Hepatocyte (in vitro differentiated cells): ENCODE measurements at regions not wholly inside any gene's neighbourhood (a gene's known extent, or its start where the extent isn't known, plus 50 kb on each side); places are given as distances from the start of the nearest gene placed in this dataset.
A peak's percentile ranks its signal among the peaks of the same experiment; 100 is the strongest.

ENCODE experiments used
- DNase-seq: peaks from one replicate; pipeline ENCODE4 v3.0.0-alpha.2; 2016; ENCODE audit warnings: low spot score
- H2AFZ ChIP-seq: fragments of 200-600 bp; sonication (generic); 2 replicates; pipeline ENCODE4 v1.6.0; 2016; ENCODE audit warnings: antibody characterized with exemption, mild to moderate bottlenecking
- H3K27ac ChIP-seq: fragments of 200-600 bp; sonication (generic); 2 replicates; pipeline ENCODE4 v1.5.1; 2016; ENCODE audit warnings: mild to moderate bottlenecking
- H3K27me3 ChIP-seq: fragments of 200-600 bp; sonication (generic); 2 replicates; pipeline ENCODE4 v1.6.1; 2016
- H3K36me3 ChIP-seq: fragments of 200-600 bp; sonication (generic); replicated peaks from 2 replicates; pipeline ENCODE4 v1.5.1; 2016; ENCODE audit warnings: low read depth; ENCODE audit not compliant: insufficient read depth
- H3K4me1 ChIP-seq: fragments of 200-600 bp; sonication (generic); 2 replicates; pipeline ENCODE4 v1.5.1; 2016; ENCODE audit warnings: mild to moderate bottlenecking, moderate library complexity; ENCODE audit not compliant: insufficient read depth
- H3K4me2 ChIP-seq: fragments of 200-600 bp; sonication (generic); 2 replicates; pipeline ENCODE4 v1.6.0; 2016
- H3K4me3 ChIP-seq: fragments of 200-600 bp; sonication (generic); 2 replicates; pipeline ENCODE4 v1.5.1; 2016; ENCODE audit warnings: mild to moderate bottlenecking
- H3K79me2 ChIP-seq: fragments of 200-600 bp; sonication (generic); 2 replicates; pipeline ENCODE4 v1.6.0; 2017; ENCODE audit warnings: mild to moderate bottlenecking
- H3K9me2 ChIP-seq: fragments of 200-600 bp; sonication (generic); replicated peaks from 2 replicates; pipeline ENCODE4 v1.6.0; 2017; ENCODE audit warnings: mild to moderate bottlenecking; ENCODE audit not compliant: insufficient read depth
- H3K9me3 ChIP-seq: fragments of 200-600 bp; sonication (generic); 2 replicates; pipeline ENCODE4 v1.5.1; 2016; ENCODE audit warnings: low read depth, mild to moderate bottlenecking
- H4K20me1 ChIP-seq: fragments of 200-600 bp; sonication (generic); 2 replicates; pipeline ENCODE4 v1.6.0; 2016; ENCODE audit warnings: mild to moderate bottlenecking; ENCODE audit not compliant: insufficient read depth, poor library complexity, severe bottlenecking
- EZH2 ChIP-seq: fragments of 200-600 bp; sonication (generic); IDR thresholded peaks from 2 replicates; pipeline ENCODE4 v1.6.1; 2016; ENCODE audit warnings: antibody characterized with exemption, mild to moderate bottlenecking, borderline replicate concordance
- EZH2phosphoT487 ChIP-seq: fragments of 200-600 bp; sonication (generic); IDR thresholded peaks from one replicate; pipeline ENCODE4 v1.6.1; 2018; ENCODE audit warnings: antibody characterized with exemption, mild to moderate bottlenecking, low read depth, moderate library complexity; ENCODE audit not compliant: unreplicated experiment, severe bottlenecking
- WGBS: methylation state at CpG from one replicate; pipeline ENCODE4 v1.1.6; 2016; ENCODE audit warnings: low lambda C conversion rate; ENCODE audit errors: missing lambda C conversion rate; 5-methylcytosine and 5-hydroxymethylcytosine counted together
- TF ChIP-seq, protein P1 (sequence below): fragments of 200-600 bp; sonication (generic); IDR thresholded peaks from 2 replicates; pipeline ENCODE4 v1.5.1; 2016; ENCODE audit warnings: antibody characterized with exemption, mild to moderate bottlenecking; ENCODE audit not compliant: poor library complexity

DNA sequence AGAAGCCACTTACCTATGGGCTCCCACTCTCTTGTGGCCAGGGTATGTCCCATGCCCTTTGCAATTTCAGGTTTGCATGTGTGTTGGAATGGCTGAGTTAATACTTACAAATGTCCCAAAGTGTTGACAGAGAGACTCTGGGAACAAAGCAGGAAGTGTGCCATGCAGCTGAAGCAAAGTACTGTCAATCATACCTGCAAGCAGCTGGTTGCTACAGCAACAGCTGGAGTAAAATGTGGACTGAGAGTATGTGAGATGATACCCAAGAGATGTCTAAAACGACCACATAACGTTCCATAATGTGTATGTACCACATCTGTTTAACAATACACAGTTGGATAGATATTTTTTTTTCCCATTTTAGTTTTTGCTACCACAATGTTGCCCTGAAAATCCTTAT lies 82.8 kb upstream of the CAMK2D start:
- Histone ChIP-seq H3K36me3 (no peaks in the 10 kb centered on the region), H3K27ac (no peak overlapping the region), H3K27me3 (no peaks in the 10 kb centered on the region), H4K20me1 (no peaks in the 10 kb centered on the region), H3K9me3 (no peaks in the 10 kb centered on the region), H3K4me3 (no peak overlapping the region), H3K4me2 (no peak overlapping the region), H3K79me2 (no peaks in the 10 kb centered on the region), H3K4me1 (no peaks in the 10 kb centered on the region), H3K9me2 (no peaks in the 10 kb centered on the region), H2AFZ (no peak overlapping the region)
- DNase-seq = no peak
- WGBS = 64% methylated on average over 2 of the region's 2 CpGs
- TF ChIP-seq EZH2 (no peak), EZH2phosphoT487 (no peak)
- TF ChIP-seq, protein P1, sequence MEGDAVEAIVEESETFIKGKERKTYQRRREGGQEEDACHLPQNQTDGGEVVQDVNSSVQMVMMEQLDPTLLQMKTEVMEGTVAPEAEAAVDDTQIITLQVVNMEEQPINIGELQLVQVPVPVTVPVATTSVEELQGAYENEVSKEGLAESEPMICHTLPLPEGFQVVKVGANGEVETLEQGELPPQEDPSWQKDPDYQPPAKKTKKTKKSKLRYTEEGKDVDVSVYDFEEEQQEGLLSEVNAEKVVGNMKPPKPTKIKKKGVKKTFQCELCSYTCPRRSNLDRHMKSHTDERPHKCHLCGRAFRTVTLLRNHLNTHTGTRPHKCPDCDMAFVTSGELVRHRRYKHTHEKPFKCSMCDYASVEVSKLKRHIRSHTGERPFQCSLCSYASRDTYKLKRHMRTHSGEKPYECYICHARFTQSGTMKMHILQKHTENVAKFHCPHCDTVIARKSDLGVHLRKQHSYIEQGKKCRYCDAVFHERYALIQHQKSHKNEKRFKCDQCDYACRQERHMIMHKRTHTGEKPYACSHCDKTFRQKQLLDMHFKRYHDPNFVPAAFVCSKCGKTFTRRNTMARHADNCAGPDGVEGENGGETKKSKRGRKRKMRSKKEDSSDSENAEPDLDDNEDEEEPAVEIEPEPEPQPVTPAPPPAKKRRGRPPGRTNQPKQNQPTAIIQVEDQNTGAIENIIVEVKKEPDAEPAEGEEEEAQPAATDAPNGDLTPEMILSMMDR = no peak

DNA sequence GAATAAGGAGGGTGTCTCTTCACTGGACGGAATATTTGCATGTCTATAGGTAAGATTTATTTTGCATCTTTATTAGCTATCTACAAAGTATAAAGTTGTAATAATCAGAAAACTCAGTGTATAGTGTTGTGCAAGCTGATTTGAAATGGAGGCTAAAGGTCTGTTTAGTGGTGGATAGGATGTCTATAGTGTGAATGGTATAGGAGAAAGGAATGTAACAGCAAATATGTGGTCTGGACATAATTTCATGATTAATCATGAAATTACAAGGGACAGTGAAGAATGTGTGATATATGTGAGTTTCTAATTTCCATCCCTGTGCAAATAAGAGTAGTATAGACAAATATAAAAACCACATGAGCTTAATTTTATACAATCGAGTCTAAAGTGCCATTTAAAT lies 79.3 kb upstream of the CAMK2D start:
- H3K9me3 ChIP-seq = no peaks in the 10 kb centered on the region
- no peaks in the 10 kb centered on the region for H3K9me2 ChIP-seq
- no peaks in the 10 kb centered on the region for H4K20me1 ChIP-seq
- DNase-seq = no peak
- no peak overlapping the region for H3K27ac ChIP-seq
- H2AFZ ChIP-seq = no peak overlapping the region
- H3K4me2 ChIP-seq = no peak overlapping the region
- no peaks in the 10 kb centered on the region for H3K36me3 ChIP-seq
- H3K4me1 ChIP-seq = no peaks in the 10 kb centered on the region
- TF ChIP-seq, protein P1 = no peak
- TF ChIP-seq EZH2phosphoT487 (no peak), EZH2 (no peak)
- no peaks in the 10 kb centered on the region for H3K79me2 ChIP-seq
- 88% methylated on average over 2 of the region's 2 CpGs for WGBS
- no peaks in the 10 kb centered on the region for H3K27me3 ChIP-seq
- H3K4me3 ChIP-seq = no peak overlapping the region

DNA sequence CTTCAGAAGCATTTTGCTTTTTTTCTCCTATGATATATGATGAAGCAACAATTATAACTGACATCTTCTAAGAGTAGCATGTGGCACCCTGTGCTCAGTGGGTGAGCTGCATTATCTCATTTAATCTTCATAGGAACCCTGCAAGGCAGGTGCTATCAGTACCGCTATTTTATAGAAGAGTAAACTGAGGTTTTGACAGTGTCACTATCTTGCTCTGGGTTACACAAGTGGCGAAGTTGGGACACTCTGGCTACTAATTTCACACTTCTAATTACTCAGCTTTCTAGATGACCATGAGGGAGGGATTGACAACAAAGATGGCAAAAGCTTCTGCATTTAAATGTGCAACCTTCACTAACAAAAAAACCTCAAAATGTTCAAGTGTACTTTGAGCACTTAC lies 76.9 kb upstream of the CAMK2D start:
- H4K20me1 ChIP-seq = no peaks in the 10 kb centered on the region
- H3K27ac ChIP-seq = no peak overlapping the region
- H3K4me1 ChIP-seq = no peaks in the 10 kb centered on the region
- no peak for DNase-seq
- TF ChIP-seq EZH2 = no peak
- no peak for TF ChIP-seq EZH2phosphoT487
- TF ChIP-seq, protein P1 = no peak
- 89% methylated on average over 2 of the region's 2 CpGs for WGBS
- H3K4me2 ChIP-seq = no peak overlapping the region
- no peaks in the 10 kb centered on the region for H3K79me2 ChIP-seq
- H3K36me3 ChIP-seq = no peaks in the 10 kb centered on the region
- H2AFZ ChIP-seq = no peak overlapping the region
- no peaks in the 10 kb centered on the region for H3K9me3 ChIP-seq
- H3K4me3 ChIP-seq = no peak overlapping the region
- no peaks in the 10 kb centered on the region for H3K27me3 ChIP-seq
- H3K9me2 ChIP-seq = no peaks in the 10 kb centered on the region

DNA sequence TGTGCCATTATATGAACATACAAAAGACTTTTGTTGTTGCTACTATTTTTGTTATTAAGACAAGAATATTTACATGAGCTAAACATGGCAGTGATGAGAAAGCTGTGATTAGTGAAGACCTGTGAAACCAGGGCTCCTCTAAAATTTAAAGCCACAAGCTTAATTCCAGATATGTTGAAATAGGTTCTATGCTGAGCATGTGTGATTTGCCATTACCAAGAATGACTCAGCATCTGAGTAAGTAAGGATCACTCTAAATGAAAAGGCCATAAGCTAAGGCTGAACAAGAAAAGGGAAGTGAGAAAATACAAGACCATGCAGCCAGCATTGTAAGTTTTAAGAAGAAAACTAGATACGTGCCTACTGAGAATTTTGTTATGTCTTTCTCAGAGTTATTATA lies 75.9 kb upstream of the CAMK2D start:
- H3K9me2 ChIP-seq = no peaks in the 10 kb centered on the region
- H4K20me1 ChIP-seq = no peaks in the 10 kb centered on the region
- no peak overlapping the region for H2AFZ ChIP-seq
- H3K27me3 ChIP-seq = no peaks in the 10 kb centered on the region
- 88% methylated on average over 1 of the region's 1 CpG for WGBS
- H3K36me3 ChIP-seq = no peaks in the 10 kb centered on the region
- no peak overlapping the region for H3K27ac ChIP-seq
- no peaks in the 10 kb centered on the region for H3K9me3 ChIP-seq
- DNase-seq = peak; percentile 7
- no peaks in the 10 kb centered on the region for H3K79me2 ChIP-seq
- H3K4me1 ChIP-seq = no peaks in the 10 kb centered on the region
- H3K4me2 ChIP-seq = no peak overlapping the region
- TF ChIP-seq, protein P1 = no peak
- no peak for TF ChIP-seq EZH2
- TF ChIP-seq EZH2phosphoT487 = no peak
- H3K4me3 ChIP-seq = no peak overlapping the region
